ENCODE measurements at regions not wholly inside any gene's neighbourhood (a gene's known extent, or its start where the extent isn't known, plus 50 kb on each side); places are given as distances from the start of the nearest gene placed in this dataset.

DNA sequence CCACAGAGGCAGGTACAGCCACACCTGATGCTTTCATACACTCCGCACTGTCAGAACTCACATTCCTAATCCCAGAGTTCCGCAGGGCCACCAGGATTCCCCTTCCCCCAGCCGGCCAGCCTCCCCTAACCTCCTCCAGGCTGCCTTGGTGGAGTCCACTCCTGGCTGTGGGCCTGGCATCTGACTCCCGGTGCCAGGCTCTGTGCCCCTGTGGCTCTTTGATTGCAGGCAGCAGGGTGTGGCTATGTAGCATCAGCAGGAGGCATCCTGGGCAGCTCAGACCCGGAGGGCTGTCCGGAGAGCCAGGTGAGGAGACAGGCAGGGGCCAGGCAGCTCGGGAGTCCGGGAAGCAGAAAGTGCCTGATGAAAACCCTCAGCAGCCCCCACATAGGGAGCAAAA, 1432.9 kb downstream of the BRD1 start:
- H3K27ac ChIP-seq = no peak overlapping the region
- TF ChIP-seq, protein P1, sequence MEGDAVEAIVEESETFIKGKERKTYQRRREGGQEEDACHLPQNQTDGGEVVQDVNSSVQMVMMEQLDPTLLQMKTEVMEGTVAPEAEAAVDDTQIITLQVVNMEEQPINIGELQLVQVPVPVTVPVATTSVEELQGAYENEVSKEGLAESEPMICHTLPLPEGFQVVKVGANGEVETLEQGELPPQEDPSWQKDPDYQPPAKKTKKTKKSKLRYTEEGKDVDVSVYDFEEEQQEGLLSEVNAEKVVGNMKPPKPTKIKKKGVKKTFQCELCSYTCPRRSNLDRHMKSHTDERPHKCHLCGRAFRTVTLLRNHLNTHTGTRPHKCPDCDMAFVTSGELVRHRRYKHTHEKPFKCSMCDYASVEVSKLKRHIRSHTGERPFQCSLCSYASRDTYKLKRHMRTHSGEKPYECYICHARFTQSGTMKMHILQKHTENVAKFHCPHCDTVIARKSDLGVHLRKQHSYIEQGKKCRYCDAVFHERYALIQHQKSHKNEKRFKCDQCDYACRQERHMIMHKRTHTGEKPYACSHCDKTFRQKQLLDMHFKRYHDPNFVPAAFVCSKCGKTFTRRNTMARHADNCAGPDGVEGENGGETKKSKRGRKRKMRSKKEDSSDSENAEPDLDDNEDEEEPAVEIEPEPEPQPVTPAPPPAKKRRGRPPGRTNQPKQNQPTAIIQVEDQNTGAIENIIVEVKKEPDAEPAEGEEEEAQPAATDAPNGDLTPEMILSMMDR (IDR thresholded peaks at IDR 0.05) = no peak
- DNase-seq (ENCODE audit: low spot score) = no peak
- H3K4me3 ChIP-seq = no peak overlapping the region

DNA sequence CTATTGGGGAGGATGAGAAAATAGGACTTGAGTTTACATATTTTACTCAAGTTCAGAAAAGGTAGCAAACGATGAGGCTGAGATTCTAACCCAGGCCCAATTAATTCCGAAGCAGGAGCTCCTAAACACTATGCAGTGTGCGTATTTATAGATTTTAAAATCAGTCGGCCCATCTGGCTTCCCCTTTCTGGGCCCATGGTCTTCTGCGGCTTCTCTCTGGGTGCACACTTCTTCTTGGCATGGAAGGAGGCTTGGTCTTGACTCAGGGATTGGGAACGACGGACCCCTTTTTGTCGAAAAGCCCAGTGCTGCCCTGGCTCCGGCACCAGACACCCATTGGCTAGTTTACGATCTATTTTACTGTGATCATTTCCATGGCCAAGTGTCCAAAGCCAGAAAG, 1433.8 kb downstream of the BRD1 start:
- TF ChIP-seq, protein P1 (IDR thresholded peaks at IDR 0.05) = no peak
- Histone ChIP-seq H3K27ac (no peak overlapping the region), H3K4me3 (no peak overlapping the region)
- no peak for DNase-seq (ENCODE audit: low spot score)

DNA sequence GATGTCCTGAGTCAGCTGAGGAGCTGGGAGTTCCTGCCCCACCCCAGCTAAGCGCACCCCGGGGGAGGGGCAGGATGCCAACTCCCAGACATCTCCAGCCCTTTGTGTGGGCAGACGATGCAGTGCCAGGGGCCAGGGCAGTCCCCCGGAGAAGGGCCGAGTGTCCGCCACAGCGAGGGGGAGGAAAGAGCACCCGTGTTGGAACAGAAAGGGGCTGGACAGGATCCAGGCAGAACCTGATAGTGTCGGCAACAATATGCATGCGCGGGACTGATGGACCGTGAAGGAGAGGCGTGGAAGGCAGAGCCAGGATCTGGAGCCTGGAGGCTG, 1434.7 kb downstream of the BRD1 start:
- Histone ChIP-seq H3K4me3 (no peak overlapping the region), H3K27ac (no peak overlapping the region)
- TF ChIP-seq, protein P1 (IDR thresholded peaks at IDR 0.05) = no peak
- no peak for DNase-seq (ENCODE audit: low spot score)

DNA sequence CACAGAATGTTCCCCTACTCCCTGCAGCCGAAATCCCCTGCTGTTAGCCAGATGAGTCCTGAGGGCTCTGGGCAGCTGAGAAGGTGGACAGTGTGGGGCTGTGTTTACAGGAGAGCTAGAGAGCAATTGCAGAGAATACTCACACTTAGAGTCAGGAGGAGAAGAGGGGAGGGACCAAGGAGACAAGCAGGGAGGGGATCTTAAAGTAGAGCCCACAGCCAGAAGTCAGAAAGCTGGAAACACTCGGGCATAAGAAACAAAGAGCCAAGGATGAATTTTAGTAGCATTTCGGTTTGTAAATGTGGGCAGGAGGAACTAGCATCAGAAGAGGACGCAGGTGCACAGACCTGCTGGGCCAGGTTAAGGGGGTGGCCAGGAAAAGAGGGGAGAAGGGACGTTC, 1435.9 kb downstream of the BRD1 start:
- Histone ChIP-seq H3K27ac (no peak overlapping the region), H3K4me3 (no peak overlapping the region)
- TF ChIP-seq, protein P1 (IDR thresholded peaks at IDR 0.05) = no peak
- no peak for DNase-seq (ENCODE audit: low spot score)

DNA sequence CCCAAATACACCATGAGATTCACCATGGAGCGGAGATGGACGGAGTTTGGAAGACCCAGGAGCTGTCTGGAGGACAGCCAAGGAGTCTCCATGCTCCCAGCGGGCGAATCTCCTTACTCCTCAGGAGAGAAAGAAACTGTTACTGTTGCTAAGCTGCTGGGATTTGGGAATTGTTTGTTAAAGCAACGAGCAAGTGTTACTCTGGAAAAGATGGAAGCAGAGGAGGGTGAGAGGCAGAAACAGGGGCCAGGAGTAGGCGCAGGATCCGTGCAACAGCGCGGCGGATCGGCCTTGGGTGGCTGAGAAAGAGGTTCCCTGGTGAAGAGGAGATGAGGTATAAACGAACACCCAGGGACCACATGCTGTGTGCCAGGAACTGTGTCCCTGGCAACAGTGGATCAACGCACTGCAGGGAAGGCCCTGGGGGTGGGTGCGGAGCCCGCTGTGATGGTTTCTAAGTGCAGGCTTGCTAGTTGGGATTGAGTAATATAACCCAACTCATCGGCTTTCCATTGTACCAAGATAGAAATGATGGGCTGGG, 1436.4 kb downstream of the BRD1 start:
- TF ChIP-seq, protein P1 (IDR thresholded peaks at IDR 0.05) = no peak
- H3K4me3 ChIP-seq = no peak overlapping the region
- no peak overlapping the region for H3K27ac ChIP-seq
- no peak for DNase-seq (ENCODE audit: low spot score)

DNA sequence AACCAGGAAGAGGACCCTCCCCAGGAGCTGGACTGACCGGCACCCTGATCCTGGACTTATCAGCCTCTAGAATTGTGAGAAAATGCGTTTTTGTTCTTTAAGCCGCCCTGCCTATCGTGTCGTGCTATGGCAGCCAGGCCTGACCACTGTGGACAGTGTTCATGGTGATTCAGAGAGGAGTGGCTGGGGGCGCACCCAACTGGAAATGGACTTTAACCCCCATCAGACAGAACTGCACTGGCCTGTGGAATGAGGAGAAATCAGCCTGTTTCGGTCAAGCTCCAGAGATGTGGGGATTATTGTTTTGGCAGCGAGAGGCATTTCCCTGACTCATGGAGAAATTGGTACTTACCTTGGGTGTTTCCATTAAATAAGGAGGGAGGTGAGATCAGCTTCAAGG, 1437.8 kb downstream of the BRD1 start:
- no peak overlapping the region for H3K27ac ChIP-seq
- H3K4me3 ChIP-seq = no peak overlapping the region
- TF ChIP-seq, protein P1 (IDR thresholded peaks at IDR 0.05) = no peak
- DNase-seq (ENCODE audit: low spot score) = no peak

DNA sequence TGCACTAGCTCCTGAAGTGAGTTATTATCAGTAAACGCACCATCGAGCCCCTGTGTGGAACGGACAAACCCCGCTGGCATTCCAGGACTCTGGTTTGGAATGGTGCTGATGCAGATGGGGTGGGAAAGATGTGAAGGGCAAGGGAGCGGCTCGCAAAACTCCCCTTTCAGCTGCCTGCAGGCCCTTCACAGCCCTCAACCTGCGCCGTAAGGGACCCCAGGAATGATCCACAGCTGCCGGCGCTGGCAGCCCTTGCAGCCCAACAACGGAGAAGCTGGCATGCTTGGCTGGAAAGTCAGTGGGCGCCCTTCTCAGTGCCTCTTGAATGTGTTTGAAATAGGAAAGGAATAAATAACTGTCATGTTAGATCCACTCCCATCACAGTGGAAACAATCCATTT, 1445.5 kb downstream of the BRD1 start:
- H3K27ac ChIP-seq = no peak overlapping the region
- DNase-seq (ENCODE audit: low spot score) = peak; percentile 53

More for the DNA sequence above, 1445.5 kb downstream of the BRD1 start:
- TF ChIP-seq, protein P1 (IDR thresholded peaks at IDR 0.05) = no peak
- H3K4me3 ChIP-seq = no peak overlapping the region
